ENCODE measurements at regions not wholly inside any gene's neighbourhood (a gene's known extent, or its start where the extent isn't known, plus 50 kb on each side); places are given as distances from the start of the nearest gene placed in this dataset.

DNA sequence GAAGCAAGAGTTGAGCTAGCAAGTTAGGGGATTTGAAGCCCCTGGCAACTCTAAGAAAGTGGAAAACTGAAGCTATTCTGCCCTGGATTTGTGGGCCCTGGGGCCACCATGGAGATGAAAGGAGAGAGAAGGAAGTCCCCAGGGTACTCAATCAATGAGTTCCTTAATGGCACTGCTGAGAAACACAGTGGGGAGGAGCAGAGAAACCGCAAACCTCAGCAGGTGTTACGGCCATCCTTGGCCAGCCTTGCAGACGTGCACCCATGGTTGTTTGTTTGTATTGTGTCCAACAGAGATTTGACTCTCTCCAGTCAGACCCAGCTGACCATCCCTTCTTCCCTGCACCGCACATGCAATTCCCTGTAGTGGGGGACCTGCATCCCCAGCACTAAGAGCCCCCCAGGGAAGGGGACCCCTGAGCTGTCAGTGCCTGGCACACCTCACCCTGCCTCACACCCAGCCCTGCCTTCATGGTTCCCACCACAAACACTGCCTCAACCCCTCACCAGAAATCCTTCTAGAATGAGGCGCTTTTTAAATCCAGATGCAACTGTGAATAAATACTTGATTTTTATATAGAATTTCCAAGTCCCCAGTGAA, 255.3 kb downstream of the SH3BP4 start:
- no peak for TF ChIP-seq SRF (IDR thresholded peaks at IDR 0.05; ENCODE audit: low read depth, low read length)
- no peak for TF ChIP-seq GABPA (IDR thresholded peaks at IDR 0.05; ENCODE audit: borderline replicate concordance, insufficient read depth, low read length)
- TF ChIP-seq, protein P1, sequence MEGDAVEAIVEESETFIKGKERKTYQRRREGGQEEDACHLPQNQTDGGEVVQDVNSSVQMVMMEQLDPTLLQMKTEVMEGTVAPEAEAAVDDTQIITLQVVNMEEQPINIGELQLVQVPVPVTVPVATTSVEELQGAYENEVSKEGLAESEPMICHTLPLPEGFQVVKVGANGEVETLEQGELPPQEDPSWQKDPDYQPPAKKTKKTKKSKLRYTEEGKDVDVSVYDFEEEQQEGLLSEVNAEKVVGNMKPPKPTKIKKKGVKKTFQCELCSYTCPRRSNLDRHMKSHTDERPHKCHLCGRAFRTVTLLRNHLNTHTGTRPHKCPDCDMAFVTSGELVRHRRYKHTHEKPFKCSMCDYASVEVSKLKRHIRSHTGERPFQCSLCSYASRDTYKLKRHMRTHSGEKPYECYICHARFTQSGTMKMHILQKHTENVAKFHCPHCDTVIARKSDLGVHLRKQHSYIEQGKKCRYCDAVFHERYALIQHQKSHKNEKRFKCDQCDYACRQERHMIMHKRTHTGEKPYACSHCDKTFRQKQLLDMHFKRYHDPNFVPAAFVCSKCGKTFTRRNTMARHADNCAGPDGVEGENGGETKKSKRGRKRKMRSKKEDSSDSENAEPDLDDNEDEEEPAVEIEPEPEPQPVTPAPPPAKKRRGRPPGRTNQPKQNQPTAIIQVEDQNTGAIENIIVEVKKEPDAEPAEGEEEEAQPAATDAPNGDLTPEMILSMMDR (IDR thresholded peaks at IDR 0.05; ENCODE audit: control extremely low read depth in 1 of 3, insufficient read depth in 1 of 3, low read depth in 1 of 3, low read length in 3 of 3): no peak
- no peak for TF ChIP-seq PHF8 (conservative IDR thresholded peaks at IDR 0.05; ENCODE audit: low read depth, low read length)
- no peak for TF ChIP-seq CHD2 (IDR thresholded peaks at IDR 0.05; ENCODE audit: low read length)
